ENCODE measurements at regions not wholly inside any gene's neighbourhood (a gene's known extent, or its start where the extent isn't known, plus 50 kb on each side); places are given as distances from the start of the nearest gene placed in this dataset.

DNA sequence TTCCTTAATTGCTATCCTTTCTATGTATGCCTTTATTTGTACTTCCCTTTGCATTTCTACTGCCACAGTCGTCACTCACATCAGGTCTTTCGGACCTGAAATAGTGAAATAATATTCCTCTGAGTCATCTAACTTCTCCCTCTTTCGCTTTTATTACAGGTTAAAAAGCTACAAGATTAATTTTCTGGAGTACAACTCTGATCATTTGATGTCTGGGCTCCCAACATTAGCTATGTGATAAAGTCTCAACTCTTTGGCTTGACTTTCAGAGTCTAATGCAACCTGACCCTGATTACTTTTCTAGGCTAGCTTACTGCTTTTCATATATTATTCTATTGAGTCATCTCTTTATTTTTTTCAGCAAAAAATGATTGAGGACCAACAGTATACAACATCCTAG lies 638.8 kb upstream of the WWC1 start:
- no peaks in the 10 kb centered on the region for H3K36me3 ChIP-seq
- intact Hi-C loops (cut with DNase I; ENCODE audit: low total_unique reads), result no loop called here
- 71 to 87% (median 82%) methylated on average over 3 of the region's 3 CpGs for WGBS, 5 donors
- H3K9me3 ChIP-seq, result no peaks in the 10 kb centered on the region
- no peaks in the 10 kb centered on the region for H3K27me3 ChIP-seq (replicated peaks in 1 of 7)
- no peaks in the 10 kb centered on the region for H3K4me1 ChIP-seq
- TF ChIP-seq POLR2AphosphoS5 (IDR thresholded peaks at IDR 0.05) (no peak), POLR2A (IDR thresholded peaks at IDR 0.05) (no peak)
- TF ChIP-seq, protein P1, sequence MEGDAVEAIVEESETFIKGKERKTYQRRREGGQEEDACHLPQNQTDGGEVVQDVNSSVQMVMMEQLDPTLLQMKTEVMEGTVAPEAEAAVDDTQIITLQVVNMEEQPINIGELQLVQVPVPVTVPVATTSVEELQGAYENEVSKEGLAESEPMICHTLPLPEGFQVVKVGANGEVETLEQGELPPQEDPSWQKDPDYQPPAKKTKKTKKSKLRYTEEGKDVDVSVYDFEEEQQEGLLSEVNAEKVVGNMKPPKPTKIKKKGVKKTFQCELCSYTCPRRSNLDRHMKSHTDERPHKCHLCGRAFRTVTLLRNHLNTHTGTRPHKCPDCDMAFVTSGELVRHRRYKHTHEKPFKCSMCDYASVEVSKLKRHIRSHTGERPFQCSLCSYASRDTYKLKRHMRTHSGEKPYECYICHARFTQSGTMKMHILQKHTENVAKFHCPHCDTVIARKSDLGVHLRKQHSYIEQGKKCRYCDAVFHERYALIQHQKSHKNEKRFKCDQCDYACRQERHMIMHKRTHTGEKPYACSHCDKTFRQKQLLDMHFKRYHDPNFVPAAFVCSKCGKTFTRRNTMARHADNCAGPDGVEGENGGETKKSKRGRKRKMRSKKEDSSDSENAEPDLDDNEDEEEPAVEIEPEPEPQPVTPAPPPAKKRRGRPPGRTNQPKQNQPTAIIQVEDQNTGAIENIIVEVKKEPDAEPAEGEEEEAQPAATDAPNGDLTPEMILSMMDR (IDR thresholded peaks at IDR 0.05 in 8 of 11, conservative IDR thresholded peaks at IDR 0.05 in 3 of 11), result no peak
- H3K27ac ChIP-seq, result no peak overlapping the region
- DNase-seq, result no peak
- no peak overlapping the region for H3K4me3 ChIP-seq

DNA sequence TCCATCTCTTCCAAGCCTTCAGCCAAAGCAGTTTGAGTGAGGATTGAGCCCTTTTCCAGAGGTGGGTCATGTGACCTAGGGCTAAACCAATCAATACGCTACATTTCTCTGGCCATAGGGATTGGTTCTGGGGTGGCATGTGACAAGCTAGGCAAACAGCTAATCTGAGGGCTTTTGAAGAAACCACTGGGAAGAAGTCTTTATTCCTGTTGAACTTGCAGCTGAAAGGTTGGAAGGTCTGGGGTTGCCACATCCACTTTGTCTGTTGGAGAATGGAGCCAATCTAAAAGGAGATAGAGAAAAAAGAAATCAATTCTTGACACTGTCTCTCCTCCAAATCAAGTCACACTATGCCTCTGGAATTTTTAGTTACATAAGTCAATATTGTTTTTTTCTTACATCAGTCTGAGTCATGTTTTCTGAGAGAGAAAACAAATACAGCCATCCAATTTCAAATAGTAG lies 637.8 kb upstream of the WWC1 start:
- intact Hi-C loops (cut with DNase I; ENCODE audit: low total_unique reads), result no loop called here
- H3K4me3 ChIP-seq, result no peak overlapping the region
- H3K4me1 ChIP-seq, result no peaks in the 10 kb centered on the region
- no peaks in the 10 kb centered on the region for H3K9me3 ChIP-seq
- DNase-seq, result no peak
- H3K27ac ChIP-seq, result no peak overlapping the region
- no peaks in the 10 kb centered on the region for H3K36me3 ChIP-seq
- TF ChIP-seq, protein P1 (IDR thresholded peaks at IDR 0.05 in 8 of 11, conservative IDR thresholded peaks at IDR 0.05 in 3 of 11), result no peak
- TF ChIP-seq POLR2AphosphoS5 (IDR thresholded peaks at IDR 0.05), result no peak
- H3K27me3 ChIP-seq (replicated peaks in 1 of 7), result no peaks in the 10 kb centered on the region
- WGBS, 5 donors, result 88 to 98% (median 95%) methylated on average over 1 of the region's 1 CpG

DNA sequence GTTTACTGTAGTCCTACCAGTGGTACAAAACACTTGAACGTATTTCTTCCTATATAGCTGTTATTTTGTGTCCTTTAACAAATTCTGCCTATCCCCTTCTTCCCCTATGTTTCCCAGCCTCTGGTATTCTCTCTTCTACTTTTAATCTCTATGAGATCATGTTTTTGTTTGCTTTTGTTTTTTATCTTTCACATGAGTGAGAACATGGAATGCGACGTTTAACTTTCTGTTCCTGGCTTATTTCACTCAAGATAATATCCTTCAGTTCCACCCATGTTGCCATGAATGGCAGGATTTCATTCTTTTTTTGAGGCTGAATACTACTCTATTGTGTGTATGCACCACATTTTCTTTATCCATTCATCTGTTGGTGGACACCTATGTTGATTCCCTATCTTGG lies 634.4 kb upstream of the WWC1 start:
- H3K36me3 ChIP-seq, result no peaks in the 10 kb centered on the region
- no peaks in the 10 kb centered on the region for H3K4me1 ChIP-seq
- no peak overlapping the region for H3K27ac ChIP-seq
- TF ChIP-seq POLR2AphosphoS5 (IDR thresholded peaks at IDR 0.05) (no peak), POLR2A (IDR thresholded peaks at IDR 0.05) (no peak)
- TF ChIP-seq, protein P1 (IDR thresholded peaks at IDR 0.05 in 8 of 11, conservative IDR thresholded peaks at IDR 0.05 in 3 of 11), result no peak
- intact Hi-C loops (cut with DNase I; ENCODE audit: low total_unique reads), result no loop called here
- H3K27me3 ChIP-seq (replicated peaks in 1 of 7), result no peaks in the 10 kb centered on the region
- WGBS, 5 donors, result 86 to 95% (median 89%) methylated on average over 3 of the region's 3 CpGs
- no peak overlapping the region for H3K4me3 ChIP-seq
- no peaks in the 10 kb centered on the region for H3K9me3 ChIP-seq
- no peak for DNase-seq

DNA sequence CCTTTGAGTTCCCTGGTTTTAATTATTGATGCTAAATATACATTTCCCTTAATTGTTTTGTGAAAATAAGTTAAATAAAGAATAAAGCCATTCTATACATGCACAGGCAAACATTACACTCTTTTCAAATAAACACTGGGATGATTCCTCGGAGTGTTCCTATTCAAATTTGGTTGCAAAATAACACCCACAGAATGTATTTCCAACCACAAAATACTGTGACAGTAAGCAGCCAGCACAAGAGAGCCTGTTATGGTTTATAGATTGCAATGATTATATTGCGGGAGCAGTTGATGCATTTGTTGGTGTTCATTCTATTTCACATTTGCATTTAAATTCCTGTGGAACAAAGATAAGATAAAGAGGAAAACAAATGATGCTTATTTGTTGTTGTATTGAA lies 632.6 kb upstream of the WWC1 start:
- WGBS, 5 donors, result 75 to 91% (median 81%) methylated on average over 2 of the region's 2 CpGs
- Histone ChIP-seq H3K4me1 (no peaks in the 10 kb centered on the region), H3K36me3 (no peaks in the 10 kb centered on the region), H3K27me3 (replicated peaks in 1 of 7) (no peaks in the 10 kb centered on the region), H3K9me3 (no peaks in the 10 kb centered on the region), H3K4me3 (no peak overlapping the region), H3K27ac (no peak overlapping the region)
- no peak for TF ChIP-seq POLR2AphosphoS5 (IDR thresholded peaks at IDR 0.05)
- no peak for TF ChIP-seq POLR2A (IDR thresholded peaks at IDR 0.05)
- TF ChIP-seq, protein P1 (IDR thresholded peaks at IDR 0.05 in 8 of 11, conservative IDR thresholded peaks at IDR 0.05 in 3 of 11), result no peak
- intact Hi-C loops (cut with DNase I; ENCODE audit: low total_unique reads), result no loop called here
- DNase-seq, result no peak
